HG03064 (cell line): ENCODE measurements at regions not wholly inside any gene's neighbourhood (a gene's known extent, or its start where the extent isn't known, plus 50 kb on each side); places are given as distances from the start of the nearest gene placed in this dataset.

Experiments used
- ATAC-seq: cut with Tn5 transposase; IDR thresholded peaks from one replicate; pipeline ENCODE4 v1.9.1; 2021; ENCODE audit warnings: low read depth; ENCODE audit not compliant: unreplicated experiment

GRCh38 chr12:40172879-40173278 is 51.9 kb upstream of the LRRK2 start:
- ATAC-seq = no peak

DNA sequence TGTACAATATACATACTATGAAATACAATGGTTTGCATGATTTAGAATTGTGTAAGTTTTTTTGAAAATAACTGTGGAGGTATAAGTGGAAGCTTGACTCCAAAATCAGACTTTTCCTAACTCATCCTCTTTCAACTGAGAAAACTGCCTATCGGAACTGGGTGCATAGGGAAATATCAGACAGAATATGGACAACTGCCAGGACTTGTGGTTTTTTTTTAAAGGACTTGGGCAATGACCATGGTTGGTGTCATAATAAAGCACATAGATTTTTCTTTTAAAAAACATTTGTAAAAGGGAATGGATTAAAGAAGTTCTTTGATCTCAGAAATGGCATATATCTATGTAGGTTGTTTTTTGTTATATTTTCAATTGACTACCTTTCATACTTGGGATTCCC is 53.3 kb upstream of the LRRK2 start:
- ATAC-seq = no peak

DNA sequence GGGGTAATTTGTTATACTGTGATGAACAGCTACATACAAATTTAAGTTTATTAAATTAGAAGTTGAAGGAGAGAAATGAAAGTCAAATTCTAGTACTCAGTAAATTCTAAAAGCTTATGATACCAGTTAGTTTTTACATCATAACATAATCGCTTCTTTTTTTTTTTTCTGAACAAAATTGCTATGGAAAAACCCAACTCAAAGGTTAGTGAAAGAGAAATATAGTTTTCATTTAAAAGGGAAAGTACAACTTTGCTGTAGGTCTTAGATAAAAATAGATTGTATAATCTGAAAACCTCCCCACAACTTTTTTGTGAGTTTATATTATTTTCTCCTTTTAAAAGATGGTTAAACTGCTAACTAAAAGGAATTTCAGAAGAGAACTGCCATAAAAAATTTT is 53.7 kb upstream of the LRRK2 start:
- no peak for ATAC-seq

- no peak for ATAC-seq
These were observed 54.2 kb upstream of the LRRK2 start for GRCh38 chr12:40170593-40170992.

GRCh38 chr12:40168868-40169267 is 55.9 kb upstream of the LRRK2 start:
- peak; percentile 92 for ATAC-seq

- peak; percentile 32 for ATAC-seq
These were observed 56.4 kb upstream of the LRRK2 start for GRCh38 chr12:40168419-40168818.

- peak; percentile 74 for ATAC-seq
These were observed 56.8 kb upstream of the LRRK2 start for GRCh38 chr12:40168001-40168400.

DNA sequence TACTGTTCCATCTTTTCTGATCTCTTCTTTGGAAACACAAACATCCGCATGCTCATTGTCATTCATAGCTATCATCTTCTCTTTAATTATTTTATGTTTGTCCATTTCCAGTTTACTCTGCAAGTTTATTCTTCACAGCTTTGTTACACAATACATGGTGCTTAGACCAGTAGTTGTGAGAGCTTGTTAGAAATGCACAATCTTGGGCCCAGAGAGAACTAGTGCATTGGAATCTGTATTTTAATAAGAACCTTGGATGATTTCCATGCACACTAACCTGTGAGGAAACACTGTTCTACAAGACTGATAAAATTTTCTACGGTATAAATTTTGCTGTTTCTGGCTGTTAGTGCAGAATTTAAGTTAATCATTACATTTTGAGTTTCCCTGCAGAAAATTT is 59.3 kb upstream of the SLC2A13 start:
- no peak for ATAC-seq

GRCh38 chr12:40164034-40164433 is 58.2 kb upstream of the SLC2A13 start:
- ATAC-seq = no peak

- no peak for ATAC-seq
These were observed 56.2 kb upstream of the SLC2A13 start for GRCh38 chr12:40162033-40162432.

DNA sequence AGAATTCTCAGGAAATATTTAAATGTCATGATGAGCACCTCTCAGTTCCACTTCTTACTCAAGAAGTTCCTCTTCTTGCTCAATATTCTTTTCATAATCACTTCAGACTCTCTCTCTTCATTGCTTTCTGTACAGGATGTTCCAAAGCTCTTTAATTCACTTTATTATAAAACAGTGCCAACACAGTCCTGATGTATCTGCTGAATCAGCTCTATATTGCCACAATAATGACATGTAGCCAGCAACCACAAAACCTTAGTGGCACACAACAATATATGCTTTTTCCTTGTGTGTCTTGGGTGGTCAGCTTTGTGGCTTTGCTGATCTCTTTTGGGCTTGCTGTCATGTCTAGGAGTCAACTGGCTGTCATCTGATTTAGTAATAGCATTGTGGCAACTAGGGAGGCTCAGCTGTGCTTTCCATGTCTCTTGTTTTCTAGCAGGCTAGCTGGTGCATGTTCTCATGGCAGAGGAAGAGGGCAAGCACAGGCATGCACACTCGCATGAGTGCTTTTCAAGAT is 52.8 kb upstream of the SLC2A13 start:
- ATAC-seq = peak; percentile 62

DNA sequence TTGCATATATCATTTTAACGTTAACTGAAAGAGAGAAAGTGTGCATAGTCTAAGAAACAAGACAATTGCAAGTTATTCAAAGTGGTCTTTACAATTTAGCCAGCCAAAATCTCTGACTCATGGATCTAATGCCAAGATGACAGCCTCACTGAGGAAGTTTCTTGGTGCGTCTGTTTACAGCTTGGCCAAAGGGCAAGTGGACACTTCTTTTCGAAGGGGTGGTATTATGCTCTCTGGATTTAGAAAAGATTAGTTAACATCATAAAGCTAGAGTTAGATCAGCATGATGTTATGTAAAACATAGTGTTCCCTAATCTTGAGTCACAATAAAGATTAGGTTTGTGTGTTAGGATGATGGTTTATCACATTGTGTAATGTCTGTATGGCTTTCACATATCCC is 51.5 kb upstream of the SLC2A13 start:
- no peak for ATAC-seq

- ATAC-seq = no peak
These were observed 50.3 kb upstream of the SLC2A13 start for GRCh38 chr12:40156021-40156764.
